ENCODE measurements at regions not wholly inside any gene's neighbourhood (a gene's known extent, or its start where the extent isn't known, plus 50 kb on each side); places are given as distances from the start of the nearest gene placed in this dataset.

GRCh38 chr3:130250982-130251381 is 94.5 kb upstream of the COL6A5 start:
- Mint-ChIP-seq H3K4me1 (ENCODE audit: low read depth) (no peaks in the 10 kb centered on the region), H3K36me3 (ENCODE audit: low read depth) (no peaks in the 10 kb centered on the region), H3K27me3 (peaks cover 7% of the 10 kb centered on the region), H3K27ac (no peak overlapping the region), H3K4me3 (no peak overlapping the region), H3K9me3 (no peaks in the 10 kb centered on the region)
- no peak for TF ChIP-seq CTCF (IDR thresholded peaks at IDR 0.05)
- no peak overlapping the region for H3K4me3 ChIP-seq (ENCODE audit: low read length)
- no peak for ATAC-seq (ENCODE audit: poor library complexity)
- no peaks in the 10 kb centered on the region for H3K9me3 ChIP-seq (ENCODE audit: control insufficient read depth in 1 of 2, insufficient read depth in 1 of 2, low read length in 2 of 2)
- no peaks in the 10 kb centered on the region for H3K27me3 ChIP-seq (ENCODE audit: control insufficient read depth in 1 of 2, insufficient read depth in 2 of 2, low read length in 2 of 2)
- H3K4me1 ChIP-seq (ENCODE audit: insufficient read depth, low read length), result no peaks in the 10 kb centered on the region
- no peaks in the 10 kb centered on the region for H3K36me3 ChIP-seq (ENCODE audit: insufficient read depth, low read length)
- DNase-seq, result no peak
- POLR2A ChIA-PET, result no interaction called here
- CTCF ChIA-PET, result no interaction called here
- H3K27ac ChIP-seq (ENCODE audit: low read depth in 1 of 2, low read length in 2 of 2), result no peak overlapping the region
- intact Hi-C loops (cut with DNase I, micrococcal nuclease), result no loop called here

- Mint-ChIP-seq H3K4me1 (ENCODE audit: low read depth) (no peaks in the 10 kb centered on the region), H3K9me3 (no peaks in the 10 kb centered on the region)
- CTCF ChIA-PET, result no interaction called here
Observed at GRCh38 chr3:130255442-130255841, 90.0 kb upstream of the COL6A5 start.

GRCh38 chr3:130256821-130257340 is 88.6 kb upstream of the COL6A5 start:
- Mint-ChIP-seq H3K36me3 (ENCODE audit: low read depth) (no peaks in the 10 kb centered on the region), H3K4me1 (ENCODE audit: low read depth) (no peaks in the 10 kb centered on the region), H3K27me3 (peaks cover 7% of the 10 kb centered on the region), H3K9me3 (no peaks in the 10 kb centered on the region), H3K4me3 (no peak overlapping the region), H3K27ac (no peak overlapping the region)
- intact Hi-C loops (cut with DNase I, micrococcal nuclease), result no loop called here
- no peak overlapping the region for H3K4me3 ChIP-seq (ENCODE audit: low read length)
- ATAC-seq (ENCODE audit: poor library complexity), result no peak
- H3K4me1 ChIP-seq (ENCODE audit: insufficient read depth, low read length), result no peaks in the 10 kb centered on the region
- POLR2A ChIA-PET, result no interaction called here
- H3K9me3 ChIP-seq (ENCODE audit: control insufficient read depth in 1 of 2, insufficient read depth in 1 of 2, low read length in 2 of 2), result no peaks in the 10 kb centered on the region
- TF ChIP-seq CTCF (IDR thresholded peaks at IDR 0.05), result no peak
- no peaks in the 10 kb centered on the region for H3K36me3 ChIP-seq (ENCODE audit: insufficient read depth, low read length)
- DNase-seq, result no peak
- CTCF ChIA-PET, result no interaction called here
- no peaks in the 10 kb centered on the region for H3K27me3 ChIP-seq (ENCODE audit: control insufficient read depth in 1 of 2, insufficient read depth in 2 of 2, low read length in 2 of 2)
- H3K27ac ChIP-seq (ENCODE audit: low read depth in 1 of 2, low read length in 2 of 2), result no peak overlapping the region

More at GRCh38 chr3:130255442-130255841, 90.0 kb upstream of the COL6A5 start:
- H3K36me3 ChIP-seq (ENCODE audit: insufficient read depth, low read length), result no peaks in the 10 kb centered on the region
- ATAC-seq (ENCODE audit: poor library complexity) (no peak), DNase-seq (no peak)
- H3K9me3 ChIP-seq (ENCODE audit: control insufficient read depth in 1 of 2, insufficient read depth in 1 of 2, low read length in 2 of 2), result no peaks in the 10 kb centered on the region
- H3K4me1 ChIP-seq (ENCODE audit: insufficient read depth, low read length), result no peaks in the 10 kb centered on the region
- H3K27ac ChIP-seq (ENCODE audit: low read depth in 1 of 2, low read length in 2 of 2), result no peak overlapping the region
- Mint-ChIP-seq H3K36me3 (ENCODE audit: low read depth) (no peaks in the 10 kb centered on the region), H3K27me3 (peaks cover 7% of the 10 kb centered on the region), H3K27ac (no peak overlapping the region), H3K4me3 (no peak overlapping the region)
- no peaks in the 10 kb centered on the region for H3K27me3 ChIP-seq (ENCODE audit: control insufficient read depth in 1 of 2, insufficient read depth in 2 of 2, low read length in 2 of 2)
- intact Hi-C loops (cut with DNase I, micrococcal nuclease), result no loop called here
- no peak for TF ChIP-seq CTCF (IDR thresholded peaks at IDR 0.05)
- POLR2A ChIA-PET, result no interaction called here
- no peak overlapping the region for H3K4me3 ChIP-seq (ENCODE audit: low read length)

Measured in CD4-positive, alpha-beta T cell (primary cell).